ENCODE measurements at regions not wholly inside any gene's neighbourhood (a gene's known extent, or its start where the extent isn't known, plus 50 kb on each side); places are given as distances from the start of the nearest gene placed in this dataset.
"Not testable (repeated sequence)": the region's sequence is repeated elsewhere in the genome, so short reads cannot be mapped to it uniquely, and the experiment has no call there.

DNA sequence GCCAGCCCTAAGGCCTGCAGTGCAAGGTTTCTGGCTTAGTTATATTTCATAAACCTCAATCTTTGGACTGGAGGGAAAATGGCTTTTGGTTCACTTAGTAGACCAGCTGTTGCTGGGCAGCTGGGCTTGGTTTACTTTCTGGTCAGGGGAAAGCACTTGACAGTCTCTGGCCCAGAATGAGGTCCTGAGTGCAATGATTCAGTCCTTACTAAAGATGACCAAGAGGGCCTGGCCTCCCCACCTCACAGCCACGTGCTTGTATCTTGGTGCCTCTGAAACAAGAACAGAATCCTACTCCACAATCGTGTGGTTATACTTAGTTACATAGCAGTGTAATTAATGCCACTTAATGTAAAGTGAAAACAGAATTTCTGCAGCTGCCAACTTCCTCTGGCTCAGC is 325.5 kb upstream of the MEIS1 start:
- FAIRE-seq (no peak), DNase-seq (ENCODE audit: low spot score) (no peak)

DNA sequence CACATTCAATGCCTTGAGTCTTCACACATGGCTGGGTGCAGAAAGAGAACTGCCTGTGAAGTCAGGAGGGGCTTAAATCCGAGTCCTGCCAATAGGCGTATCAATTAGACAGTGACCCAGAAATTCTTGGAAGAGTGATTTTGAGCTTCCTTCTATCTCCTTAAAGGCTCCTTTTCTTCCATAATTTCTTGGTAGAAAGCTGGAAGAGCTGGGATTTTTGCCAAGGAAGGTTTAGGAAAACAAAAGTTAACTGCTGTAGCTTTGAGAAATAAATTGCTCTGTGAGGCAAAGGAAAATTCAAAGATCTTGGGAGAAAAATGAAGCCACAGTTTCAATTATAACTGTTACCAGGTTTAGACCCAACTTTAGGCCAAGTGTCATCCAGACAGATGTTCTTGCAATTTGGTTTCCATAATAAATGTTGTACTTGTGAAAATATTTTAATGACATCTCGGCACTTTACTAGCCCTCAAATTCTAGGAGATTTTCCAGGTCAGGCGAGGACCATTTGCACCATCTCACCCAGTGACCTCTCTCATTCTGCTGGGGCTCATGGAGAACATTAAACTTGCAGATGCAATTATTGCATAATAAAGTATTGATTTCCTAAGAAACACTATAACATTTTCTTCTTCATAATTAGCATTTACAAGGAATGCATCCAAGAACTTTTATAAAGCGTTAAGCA is 329.7 kb upstream of the MEIS1 start:
- no peak for FAIRE-seq
- DNase-seq (ENCODE audit: low spot score) = no peak

DNA sequence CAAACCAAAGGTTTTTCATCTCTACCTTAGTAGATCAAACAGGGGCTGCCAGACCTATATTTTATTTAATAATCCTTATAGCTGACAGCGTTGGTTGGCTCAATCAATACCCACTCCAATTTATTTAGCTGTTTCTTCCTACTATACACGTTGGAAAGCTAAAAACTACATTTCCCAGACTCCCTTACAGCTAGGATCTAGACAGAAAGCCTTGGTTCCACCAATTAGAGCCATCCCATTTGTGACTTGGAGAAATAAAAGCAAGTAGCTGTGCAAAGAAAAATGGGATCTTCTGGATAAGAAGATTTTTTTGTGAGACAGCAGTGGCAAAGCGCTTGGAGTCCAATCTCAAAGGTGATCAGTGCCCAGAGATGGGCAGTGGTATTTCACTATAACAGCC is 331.3 kb upstream of the MEIS1 start:
- DNase-seq (ENCODE audit: low spot score) (no peak), FAIRE-seq (no peak)

DNA sequence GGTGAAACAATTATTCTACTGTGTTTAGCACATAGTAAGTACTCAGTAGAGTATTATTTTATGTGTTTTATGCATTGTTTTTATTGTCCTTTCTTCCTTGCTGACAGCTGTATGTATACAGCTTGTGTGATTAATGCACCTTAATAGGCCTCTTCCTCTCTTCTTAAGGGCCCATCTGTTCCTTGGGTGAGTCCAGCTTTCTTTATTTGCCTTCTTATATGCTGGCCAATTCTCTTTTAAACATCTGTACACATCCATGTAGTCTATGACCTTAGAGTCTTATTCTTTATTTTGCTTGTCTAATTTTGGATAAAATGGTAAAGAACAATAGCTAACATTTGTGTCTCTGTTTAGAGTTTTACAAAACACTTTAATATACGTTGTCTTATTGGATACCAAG is 333.7 kb upstream of the MEIS1 start:
- FAIRE-seq = no peak

DNA sequence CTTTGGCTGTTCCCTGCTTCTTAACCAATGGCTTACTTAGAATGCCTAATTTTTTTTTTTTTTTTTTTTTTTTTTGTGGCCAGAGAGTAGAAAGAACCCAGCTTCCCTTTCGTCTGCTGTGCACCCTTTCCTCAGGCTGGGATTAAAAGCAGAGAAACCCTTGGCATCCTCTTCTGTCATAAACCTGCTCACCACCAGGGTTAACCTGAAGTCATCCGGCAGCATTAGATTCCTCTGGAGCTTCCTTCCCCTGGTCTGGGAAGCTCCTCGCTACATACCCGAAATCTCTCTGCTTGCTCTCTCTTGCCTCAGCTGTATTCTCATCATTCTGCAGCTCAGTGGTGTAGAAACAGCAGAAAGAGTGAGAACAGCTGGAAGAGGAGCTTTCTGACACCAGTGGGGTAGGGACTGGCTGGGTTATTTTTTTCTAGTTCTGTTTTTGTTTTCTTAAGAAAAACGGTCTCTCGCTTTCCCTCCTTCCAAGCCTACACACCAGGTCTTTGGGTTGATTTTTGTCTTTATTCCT is 339.0 kb upstream of the MEIS1 start:
- DNase-seq (ENCODE audit: low spot score) (no peak), FAIRE-seq (no peak)

More for the DNA sequence above, 333.7 kb upstream of the MEIS1 start:
- DNase-seq (ENCODE audit: low spot score) = no peak

- not testable (repeated sequence) for FAIRE-seq
Observed at GRCh38 chr2:66094689-66095088, 340.2 kb upstream of the MEIS1 start.

GRCh38 chr2:66093371-66093770 is 341.6 kb upstream of the MEIS1 start:
- no peak for FAIRE-seq
- DNase-seq (ENCODE audit: low spot score) = no peak

More at GRCh38 chr2:66094689-66095088, 340.2 kb upstream of the MEIS1 start:
- DNase-seq (ENCODE audit: low spot score) = not testable (repeated sequence)

- FAIRE-seq (no peak), DNase-seq (ENCODE audit: low spot score) (no peak)
Observed at GRCh38 chr2:66084948-66085590, 349.9 kb upstream of the MEIS1 start.

DNA sequence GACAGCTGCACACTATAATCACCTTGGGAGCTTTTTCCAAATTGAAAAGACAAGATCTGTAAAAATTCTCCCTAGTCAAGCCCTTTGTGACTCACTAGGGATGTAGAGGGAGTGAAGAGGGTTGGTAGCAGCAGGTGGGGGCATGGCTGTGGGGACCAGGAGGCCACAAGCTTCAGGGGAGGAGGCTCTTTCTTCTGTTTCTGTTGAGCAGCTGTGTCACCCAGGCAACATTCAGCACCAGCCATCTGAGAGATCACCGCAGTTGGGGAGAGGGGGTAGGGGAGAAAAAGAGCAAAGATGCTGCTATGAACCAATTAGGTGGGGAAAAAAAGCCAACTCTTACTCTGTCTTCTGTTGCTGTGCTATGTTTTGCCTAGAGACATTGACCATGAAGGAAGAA is 352.3 kb upstream of the MEIS1 start:
- DNase-seq (ENCODE audit: low spot score) = no peak

GRCh38 chr2:66080127-66080526 is 354.8 kb upstream of the MEIS1 start:
- DNase-seq (ENCODE audit: low spot score) (no peak), FAIRE-seq (no peak)

More for the DNA sequence above, 352.3 kb upstream of the MEIS1 start:
- FAIRE-seq = no peak

DNA sequence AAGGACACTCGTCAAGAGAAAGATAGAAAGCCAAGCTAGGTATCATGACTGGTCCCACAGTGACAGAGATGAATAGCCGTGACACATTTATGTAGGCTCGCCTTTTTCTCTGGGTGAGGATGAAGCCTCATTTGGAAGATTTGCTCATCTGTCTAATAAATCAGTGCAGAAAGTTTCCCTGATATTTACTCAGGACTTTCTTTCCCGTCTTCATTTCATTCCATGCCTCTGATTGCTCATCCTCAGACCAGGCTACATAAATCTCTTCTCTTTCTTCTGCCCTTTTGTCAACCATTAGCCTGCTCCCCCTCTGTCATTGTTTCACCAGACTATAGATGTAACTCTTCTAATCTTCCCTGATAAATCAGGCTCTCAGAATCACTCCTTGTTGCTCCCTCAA is 361.8 kb upstream of the MEIS1 start:
- no peak for FAIRE-seq
- no peak for DNase-seq (ENCODE audit: low spot score)

- FAIRE-seq (no peak), DNase-seq (ENCODE audit: low spot score) (no peak)
Observed at GRCh38 chr2:66070721-66071602, 364.0 kb upstream of the MEIS1 start.

DNA sequence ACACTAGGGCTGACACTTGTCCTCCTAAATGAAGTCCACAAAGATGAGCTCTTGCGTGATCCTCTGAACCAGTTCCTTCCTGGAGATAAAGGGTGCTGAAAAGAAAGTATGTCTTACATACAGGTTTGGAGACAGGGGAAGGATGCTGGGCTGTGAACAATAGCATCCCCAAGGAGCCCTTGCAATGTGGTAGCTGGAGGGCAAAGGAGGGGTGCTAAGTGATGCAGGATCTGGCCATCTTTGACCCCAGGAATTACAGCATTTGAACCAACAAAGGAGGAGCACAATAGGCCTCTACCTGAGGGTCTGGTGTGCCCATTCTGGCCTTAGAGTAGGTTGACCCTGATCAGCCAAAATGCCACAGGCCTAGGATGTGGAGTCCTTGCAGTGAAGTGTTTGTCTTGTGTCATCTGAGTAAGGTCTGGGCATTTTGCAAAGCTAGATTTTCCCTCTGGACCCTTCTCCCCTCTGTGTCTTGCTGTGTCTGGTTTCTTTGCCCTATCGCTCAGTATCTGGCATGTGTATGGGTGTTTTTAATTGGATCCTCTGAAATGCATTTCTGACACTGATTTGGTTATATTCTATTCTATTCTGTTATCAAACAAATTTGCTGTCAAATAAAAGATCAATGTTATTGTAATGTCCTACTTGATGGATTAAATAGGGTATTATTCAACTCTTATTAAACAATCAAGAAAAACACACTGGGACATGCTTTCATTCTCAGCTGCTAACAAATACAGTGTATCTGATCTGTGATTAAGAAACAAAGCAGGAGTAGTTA is 364.8 kb upstream of the MEIS1 start:
- DNase-seq (ENCODE audit: low spot score) (no peak), FAIRE-seq (no peak)

GRCh38 chr2:66066032-66066431 is 368.9 kb upstream of the MEIS1 start:
- DNase-seq (ENCODE audit: low spot score) (no peak), FAIRE-seq (no peak)

- no peak for DNase-seq (ENCODE audit: low spot score)
- no peak for FAIRE-seq
Observed at GRCh38 chr2:66059332-66059731, 375.6 kb upstream of the MEIS1 start.

DNA sequence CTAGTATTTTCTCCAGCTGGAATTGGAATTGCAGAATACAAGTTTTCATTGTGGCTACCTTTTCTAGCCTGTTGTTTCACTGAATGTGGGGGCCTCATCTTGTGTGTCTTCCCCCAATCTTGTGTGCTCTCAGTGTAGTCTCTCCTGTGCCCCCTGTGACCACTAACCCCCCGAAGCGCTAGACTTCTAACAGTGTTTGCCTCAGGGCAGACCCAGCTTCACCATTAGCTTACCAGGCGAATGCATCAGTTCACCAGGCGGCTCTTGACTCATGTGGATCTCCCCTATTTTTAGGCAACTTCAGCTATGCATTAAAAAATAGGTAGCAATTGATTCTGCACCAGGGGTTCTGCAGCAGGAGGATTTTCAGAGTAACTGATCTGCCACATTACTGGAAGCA is 376.2 kb upstream of the MEIS1 start:
- FAIRE-seq = no peak

DNA sequence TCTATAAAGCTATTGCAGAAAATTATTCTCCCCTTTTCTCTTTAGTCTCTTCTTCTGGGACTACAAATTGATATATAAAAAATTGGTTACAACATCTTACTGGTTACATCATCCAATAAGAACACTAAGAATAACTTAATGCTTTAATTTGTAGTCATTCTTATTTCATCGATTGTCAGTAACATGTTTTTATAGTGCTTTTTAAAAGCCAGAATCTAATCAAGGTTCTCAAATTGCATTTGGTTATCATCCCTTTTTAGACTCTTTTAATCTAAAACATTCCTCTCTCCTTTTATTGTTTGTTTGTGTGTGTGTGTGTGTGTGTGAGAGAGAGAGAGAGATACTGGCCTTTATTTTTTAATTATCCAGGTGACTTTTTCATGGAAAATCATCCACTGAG is 377.1 kb upstream of the MEIS1 start:
- FAIRE-seq = no peak

More for the DNA sequence above, 376.2 kb upstream of the MEIS1 start:
- DNase-seq (ENCODE audit: low spot score) = no peak

GRCh38 chr2:66050392-66050791 is 384.5 kb upstream of the MEIS1 start:
- FAIRE-seq = no peak
- DNase-seq (ENCODE audit: low spot score) = no peak

More for the DNA sequence above, 377.1 kb upstream of the MEIS1 start:
- no peak for DNase-seq (ENCODE audit: low spot score)

- no peak for DNase-seq (ENCODE audit: low spot score)
- FAIRE-seq = no peak
Observed at GRCh38 chr2:66048667-66049066, 386.3 kb upstream of the MEIS1 start.

DNA sequence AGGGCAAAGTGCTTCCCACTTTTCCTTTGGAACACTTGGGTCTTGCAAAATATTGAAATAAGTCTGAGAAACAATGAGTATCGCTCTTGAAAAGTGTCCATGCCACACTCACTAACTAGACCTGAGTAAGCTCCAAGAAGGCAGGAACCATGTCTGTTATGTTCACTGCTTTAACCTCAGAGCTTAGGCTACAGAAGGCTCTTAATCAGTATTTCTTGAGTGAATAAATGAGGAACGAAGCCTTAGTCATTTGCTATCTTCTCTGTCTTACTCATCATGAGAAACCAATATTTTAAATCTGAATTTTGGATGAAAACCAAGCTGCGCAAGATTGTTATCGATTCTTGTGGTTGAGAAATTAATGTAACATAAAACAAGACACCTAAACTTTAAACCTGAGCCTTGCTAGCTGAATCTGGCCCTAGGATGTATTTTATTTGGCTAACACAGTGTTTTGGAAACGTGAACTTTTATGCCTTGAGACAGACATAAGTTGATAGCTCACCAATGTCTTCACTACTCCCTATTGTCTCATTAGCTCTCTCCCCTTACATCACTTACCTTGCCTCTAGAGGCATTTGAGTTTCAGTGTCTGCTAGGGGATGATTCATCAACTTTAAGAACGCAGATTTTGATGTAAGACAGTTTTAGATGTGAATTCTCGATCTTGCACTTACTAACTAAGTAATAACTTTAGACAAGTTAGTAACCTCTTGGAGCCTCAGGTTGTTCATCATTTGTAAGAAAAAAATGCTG is 392.8 kb upstream of the MEIS1 start:
- DNase-seq (ENCODE audit: low spot score) (no peak), FAIRE-seq (no peak)
